HG02642 (cell line): ENCODE measurements at regions not wholly inside any gene's neighbourhood (a gene's known extent, or its start where the extent isn't known, plus 50 kb on each side); places are given as distances from the start of the nearest gene placed in this dataset.

ENCODE experiments used
- ATAC-seq: cut with Tn5 transposase; IDR thresholded peaks from one replicate; pipeline ENCODE4 v1.9.1; 2021; ENCODE audit warnings: mild to moderate bottlenecking; ENCODE audit not compliant: unreplicated experiment, poor library complexity

GRCh38 chr4:37139987-37140386 is 104.6 kb upstream of the NWD2 start:
- no peak for ATAC-seq

GRCh38 chr4:37146260-37146659 is 98.3 kb upstream of the NWD2 start:
- no peak for ATAC-seq

DNA sequence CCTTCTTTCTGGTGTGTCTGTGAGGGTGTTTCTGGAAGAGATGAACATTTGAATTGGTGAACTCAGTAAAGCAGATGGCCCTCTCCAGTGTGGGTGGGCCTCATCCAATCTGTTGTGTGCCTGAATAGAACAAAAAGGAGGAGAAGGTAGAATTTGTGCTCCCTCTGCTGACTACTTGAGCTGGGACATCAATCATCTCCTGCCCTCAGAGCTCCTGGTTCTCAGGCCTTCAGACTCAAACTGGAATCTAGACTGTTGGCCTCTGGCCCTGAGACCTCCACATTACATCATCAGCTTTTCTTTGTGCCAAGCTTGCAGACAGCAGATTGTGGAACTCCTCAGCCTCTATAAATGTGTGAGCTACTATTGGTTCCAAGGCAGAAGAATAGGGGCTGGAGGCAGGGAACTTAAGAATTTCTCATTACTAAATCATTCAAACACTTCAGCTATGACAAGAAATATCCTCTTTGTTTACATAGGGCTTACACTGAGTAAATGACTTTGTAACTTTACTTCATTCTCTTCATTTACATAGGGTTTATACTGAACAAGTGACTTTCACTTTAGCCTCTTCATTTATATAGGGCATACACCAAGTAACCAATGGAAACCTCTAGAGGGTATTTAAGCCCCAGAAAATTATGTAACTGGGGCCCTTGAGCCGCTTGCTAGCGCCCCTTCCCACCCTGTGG is 86.9 kb upstream of the NWD2 start:
- ATAC-seq, result no peak

GRCh38 chr4:37160653-37161052 is 83.9 kb upstream of the NWD2 start:
- no peak for ATAC-seq

- ATAC-seq, result no peak
These were observed 78.7 kb upstream of the NWD2 start for GRCh38 chr4:37165844-37166243.

DNA sequence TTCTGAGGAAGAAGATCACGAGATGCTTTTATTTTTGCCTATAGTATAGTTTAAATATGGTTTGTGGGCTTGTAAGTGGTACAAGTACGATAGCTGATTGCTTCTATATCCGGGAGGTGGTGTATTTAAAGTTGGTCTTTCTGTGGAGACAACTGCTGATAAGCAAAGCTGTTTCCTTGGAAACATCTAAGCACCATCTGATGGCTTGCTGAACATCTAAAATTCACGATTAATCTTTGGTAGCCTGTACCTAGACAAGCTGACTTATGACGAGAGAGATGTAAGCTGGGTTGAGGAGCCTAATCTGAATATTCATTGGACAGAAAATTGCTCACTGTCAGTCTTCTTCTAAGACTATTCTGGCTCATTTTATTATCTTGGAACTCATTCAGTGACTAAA is 74.6 kb upstream of the NWD2 start:
- no peak for ATAC-seq

DNA sequence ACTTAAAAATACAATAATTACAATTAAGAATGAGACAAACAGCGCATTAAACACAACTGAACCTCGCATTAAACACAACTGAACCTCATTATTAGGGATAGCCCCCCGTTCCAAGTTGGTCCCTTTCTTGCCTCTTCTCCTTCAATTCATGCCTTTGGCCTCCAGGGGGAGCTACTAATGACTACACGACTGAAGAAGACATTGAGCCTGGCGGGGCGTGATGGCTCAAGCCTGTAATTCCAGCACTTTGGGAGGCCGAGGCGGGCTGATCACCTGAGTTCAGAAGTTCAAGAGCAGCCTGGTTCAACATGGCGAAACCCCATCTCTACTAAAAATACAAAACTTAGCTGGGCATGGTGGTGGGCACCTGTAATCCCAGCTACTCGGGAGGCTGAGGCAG is 56.4 kb upstream of the NWD2 start:
- ATAC-seq, result no peak
